ENCODE measurements at regions not wholly inside any gene's neighbourhood (a gene's known extent, or its start where the extent isn't known, plus 50 kb on each side); places are given as distances from the start of the nearest gene placed in this dataset.

GRCh38 chr1:184156521-184157393 is 105.2 kb downstream of the TSEN15 start:
- H4K91ac ChIP-seq (replicated peaks; ENCODE audit: insufficient read length, low read length) = no peak overlapping the region
- H3K56ac ChIP-seq (replicated peaks; ENCODE audit: insufficient read length, low read depth, low read length) = no peak overlapping the region
- peaks cover 0 to 12% (median 7%) of the 10 kb centered on the region in 4 experiments; a peak in 4 of 7 replicates for H3K4me1 ChIP-seq (replicated peaks in 1 of 4; ENCODE audit: control insufficient read depth in 3 of 4, insufficient read depth in 4 of 4, low read length in 3 of 4)
- no peak overlapping the region for H3K9ac ChIP-seq (replicated peaks in 1 of 4; ENCODE audit: extremely low read depth in 1 of 4, low read depth in 3 of 4, low read length in 3 of 4)
- no peak overlapping the region for H3K27ac ChIP-seq (ENCODE audit: low read depth, low read length)
- no peak overlapping the region for H2AFZ ChIP-seq (ENCODE audit: low read length)
- no peak for DNase-seq (ENCODE audit: low read depth in 1 of 2, low spot score in 2 of 2)
- CTCF ChIA-PET (ENCODE audit: partially characterized antibody) = interaction anchor here (0.9 kb wide), 1 partner anchor 51 kb away, joined by 3 read pairs; no protein-coding TSS in a partner anchor
- H2AK5ac ChIP-seq (ENCODE audit: low read depth, low read length) = no peak overlapping the region
- no peaks in the 10 kb centered on the region for H3K23me2 ChIP-seq (ENCODE audit: low read depth, low read length)
- H3K4ac ChIP-seq (replicated peaks; ENCODE audit: insufficient read length, low read depth, low read length) = no peak overlapping the region
- no peak overlapping the region for H3K14ac ChIP-seq (ENCODE audit: insufficient read length)
- FAIRE-seq = no peak
- no peak overlapping the region for H2BK15ac ChIP-seq (ENCODE audit: low read length)
- no peak overlapping the region for H3K4me2 ChIP-seq (ENCODE audit: insufficient read depth in 1 of 2, low read depth in 2 of 2, low read length in 2 of 2)
- no peaks in the 10 kb centered on the region for H4K20me1 ChIP-seq (replicated peaks in 1 of 2; ENCODE audit: control insufficient read depth in 1 of 2, insufficient read depth in 2 of 2, low read length in 2 of 2)
- POLR2A ChIA-PET (ENCODE audit: partially characterized antibody) = no interaction called here
- H4K5ac ChIP-seq (ENCODE audit: insufficient read length, low read depth, low read length) = no peak overlapping the region
- no peak overlapping the region for H3K23ac ChIP-seq (ENCODE audit: insufficient read length)
- no peak overlapping the region for H2BK12ac ChIP-seq (ENCODE audit: low read depth, low read length)
- H4K8ac ChIP-seq (ENCODE audit: extremely low read depth, insufficient read depth, low read length) = no peak overlapping the region
- H3K79me2 ChIP-seq (ENCODE audit: control insufficient read depth in 1 of 2, insufficient read depth in 2 of 2, low read length in 2 of 2) = no peaks in the 10 kb centered on the region
- TF ChIP-seq TCF12 (IDR thresholded peaks at IDR 0.05; ENCODE audit: low read depth, low read length) (no peak), JUND (IDR thresholded peaks at IDR 0.05; ENCODE audit: low read length) (no peak), CREB1 (IDR thresholded peaks at IDR 0.05) (no peak), BACH1 (IDR thresholded peaks at IDR 0.05; ENCODE audit: low read length) (no peak)
- no peak overlapping the region for H2BK20ac ChIP-seq (ENCODE audit: low read length)
- H2BK5ac ChIP-seq (ENCODE audit: low read depth, low read length) = no peak overlapping the region
- H3K27me3 ChIP-seq (replicated peaks in 1 of 4; ENCODE audit: control insufficient read depth in 3 of 4, extremely low read depth in 1 of 4, insufficient read depth in 3 of 4, low read length in 3 of 4) = no peaks in the 10 kb centered on the region
- no peaks in the 10 kb centered on the region for H3K79me1 ChIP-seq (ENCODE audit: low read depth, low read length)
- no peaks in the 10 kb centered on the region for H3K36me3 ChIP-seq (ENCODE audit: control insufficient read depth in 2 of 4, insufficient read depth in 4 of 4, low read length in 3 of 4)
- WGBS, 2 experiments (ENCODE audit: extremely low coverage in 1 of 2, insufficient coverage in 1 of 2, insufficient read length in 1 of 2, insufficient replicate concordance in 2 of 2, low coverage in 1 of 2, low lambda C conversion rate in 2 of 2, missing lambda C conversion rate in 1 of 2) = 69% methylated on average over 5 of the region's 5 CpGs; no CpG with 5 or more reads in 1 of the 2 experiments
- H3K4me3 ChIP-seq (ENCODE audit: extremely low read depth in 1 of 4, insufficient read depth in 2 of 4, low read depth in 3 of 4, low read length in 4 of 4) = no peak overlapping the region
- H3K18ac ChIP-seq (ENCODE audit: extremely low read depth, low read length) = no peak overlapping the region
- peaks cover 0 to 3% of the 10 kb centered on the region in 2 experiments; a peak in 1 of 4 replicates for H3K9me3 ChIP-seq (ENCODE audit: insufficient read depth in 2 of 2, low read depth in 1 of 2, low read length in 1 of 2)
- no peak overlapping the region for H2BK120ac ChIP-seq (replicated peaks; ENCODE audit: low read depth, low read length)
